Trophoblast cell (in vitro differentiated cells and primary cell): ENCODE measurements at regions not wholly inside any gene's neighbourhood (a gene's known extent, or its start where the extent isn't known, plus 50 kb on each side); places are given as distances from the start of the nearest gene placed in this dataset.

Experiments used
- DNase-seq, 2 donors: peaks; one replicate each; pipeline ENCODE4 v3.0.0-alpha.2; 2016
- H2AFZ ChIP-seq: 2 replicates; pipeline ENCODE4 v1.6.1; 2013; ENCODE audit warnings: low read length, moderate library complexity, mild to moderate bottlenecking; ENCODE audit not compliant: insufficient read depth, poor library complexity
- H2AK5ac ChIP-seq: 2 replicates; pipeline ENCODE4 v1.6.1; 2013; ENCODE audit warnings: mild to moderate bottlenecking, low read length
- H2BK120ac ChIP-seq: 2 replicates; pipeline ENCODE4 v1.6.1; 2013; ENCODE audit warnings: low read length, mild to moderate bottlenecking, moderate library complexity; ENCODE audit not compliant: insufficient read depth, poor library complexity
- H2BK12ac ChIP-seq: 2 replicates; pipeline ENCODE4 v1.6.1; 2013; ENCODE audit warnings: mild to moderate bottlenecking, low read length, moderate library complexity
- H2BK5ac ChIP-seq: 2 replicates; pipeline ENCODE4 v1.6.1; 2013; ENCODE audit warnings: low read length, low read depth, moderate library complexity, mild to moderate bottlenecking; ENCODE audit not compliant: poor library complexity
- H3K14ac ChIP-seq: 2 replicates; pipeline ENCODE4 v1.6.1; 2013; ENCODE audit warnings: mild to moderate bottlenecking, low read length
- H3K18ac ChIP-seq: 2 replicates; pipeline ENCODE4 v1.6.1; 2013; ENCODE audit warnings: mild to moderate bottlenecking, low read length
- H3K23ac ChIP-seq: 2 replicates; pipeline ENCODE4 v1.6.1; 2013; ENCODE audit warnings: low read length
- H3K27ac ChIP-seq: 2 replicates; pipeline ENCODE4 v1.5.1; 2013; ENCODE audit warnings: low read depth, mild to moderate bottlenecking, inconsistent platforms, low read length, moderate library complexity
- H3K27me3 ChIP-seq: 2 replicates; pipeline ENCODE4 v1.6.1; 2013; ENCODE audit warnings: inconsistent platforms, mild to moderate bottlenecking, low read length, moderate library complexity; ENCODE audit not compliant: insufficient read depth
- H3K36me3 ChIP-seq, 2 experiments: 1 replicate in 1 of 2; 2 replicates in 1 of 2; pipeline ENCODE4 v1.6.1; 2013; ENCODE audit warnings: low read length in 2 of 2, mild to moderate bottlenecking in 2 of 2, moderate library complexity in 1 of 2; ENCODE audit not compliant: insufficient read depth in 2 of 2, control insufficient read depth in 1 of 2
- H3K4ac ChIP-seq: 2 replicates; pipeline ENCODE4 v1.6.1; 2013; ENCODE audit warnings: low read depth, mild to moderate bottlenecking, low read length, moderate library complexity
- H3K4me1 ChIP-seq, 2 experiments: 1 replicate in 1 of 2; 2 replicates in 1 of 2; pipeline ENCODE4 v1.6.1; 2013; ENCODE audit warnings: low read length in 2 of 2, mild to moderate bottlenecking in 2 of 2, moderate library complexity in 1 of 2; ENCODE audit not compliant: insufficient read depth in 2 of 2, control insufficient read depth in 1 of 2
- H3K4me2 ChIP-seq: 2 replicates; pipeline ENCODE4 v1.6.1; 2013; ENCODE audit warnings: inconsistent platforms, mild to moderate bottlenecking, low read length, moderate library complexity
- H3K4me3 ChIP-seq: 2 replicates; pipeline ENCODE4 v1.5.1; 2013; ENCODE audit warnings: mild to moderate bottlenecking, low read depth, low read length, inconsistent platforms
- H3K79me1 ChIP-seq: one replicate; pipeline ENCODE4 v1.6.1; 2013; ENCODE audit warnings: low read length
- H3K79me2 ChIP-seq: 2 replicates; pipeline ENCODE4 v1.6.1; 2013; ENCODE audit warnings: low read length, mild to moderate bottlenecking; ENCODE audit not compliant: control insufficient read depth, insufficient read depth, poor library complexity
- H3K9ac ChIP-seq: 2 replicates; pipeline ENCODE4 v1.6.1; 2013; ENCODE audit warnings: mild to moderate bottlenecking, low read length
- H3K9me3 ChIP-seq: 2 replicates; pipeline ENCODE4 v1.6.1; 2013; ENCODE audit warnings: low read depth, mild to moderate bottlenecking, control low read depth, inconsistent platforms, low read length; ENCODE audit not compliant: insufficient read depth
- H4K12ac ChIP-seq: 2 replicates; pipeline ENCODE4 v1.6.1; 2013; ENCODE audit warnings: low read depth, mild to moderate bottlenecking, low read length, moderate library complexity
- H4K8ac ChIP-seq: 2 replicates; pipeline ENCODE4 v1.6.1; 2013; ENCODE audit warnings: low read depth, mild to moderate bottlenecking, low read length, moderate library complexity
- H4K91ac ChIP-seq: one replicate; pipeline ENCODE4 v1.6.1; 2013; ENCODE audit warnings: low read depth, mild to moderate bottlenecking, low read length, moderate library complexity
- WGBS: extraction: QIAGEN DNeasy Blood & Tissue Kit; methylation state at CpG from one replicate; pipeline ENCODE4 v1.1.7; 2013; ENCODE audit warnings: missing lambda C conversion rate; ENCODE audit not compliant: insufficient read length, insufficient coverage; ENCODE audit errors: extremely low coverage; 5-methylcytosine and 5-hydroxymethylcytosine counted together

DNA sequence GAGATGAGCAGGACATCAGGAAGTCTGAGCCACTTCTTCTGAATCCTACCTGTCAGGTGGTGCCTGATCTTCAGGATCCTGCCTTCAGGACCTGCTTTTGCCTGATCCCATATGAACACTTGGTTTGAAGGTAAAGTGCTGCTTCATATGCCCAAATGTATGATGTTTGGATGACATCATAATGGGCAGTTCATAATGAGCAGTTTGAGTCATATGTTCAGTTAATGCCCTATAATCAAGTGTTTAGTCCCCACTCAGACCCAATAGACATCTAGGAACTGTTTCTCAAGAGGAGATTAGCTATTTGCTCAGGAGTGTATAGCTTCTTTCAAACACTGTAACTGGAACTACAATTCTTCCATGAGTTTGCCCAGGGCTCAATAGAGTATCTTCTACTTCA is 58.8 kb downstream of the POLR1D start:
- Histone ChIP-seq H3K9me3 (no peaks in the 10 kb centered on the region), H4K91ac (no peak overlapping the region), H3K27me3 (no peaks in the 10 kb centered on the region), H3K14ac (no peak overlapping the region), H4K12ac (no peak overlapping the region), H2BK12ac (no peak overlapping the region), H3K4ac (no peak overlapping the region), H4K8ac (no peak overlapping the region), H2BK5ac (no peak overlapping the region), H2BK120ac (no peak overlapping the region), H3K4me1 (no peaks in the 10 kb centered on the region), H3K36me3 (no peaks in the 10 kb centered on the region), H3K27ac (no peak overlapping the region), H2AK5ac (no peak overlapping the region), H2AFZ (no peak overlapping the region), H3K4me3 (no peak overlapping the region), H3K23ac (no peak overlapping the region), H3K4me2 (no peak overlapping the region), H3K9ac (no peak overlapping the region), H3K79me2 (no peaks in the 10 kb centered on the region), H3K18ac (no peak overlapping the region), H3K79me1 (no peaks in the 10 kb centered on the region)
- no peak for DNase-seq

GRCh38 chr13:27691207-27691606 is 69.5 kb downstream of the POLR1D start:
- WGBS = no CpG with 5 or more reads among the region's 3 CpGs
- H3K23ac ChIP-seq = no peak overlapping the region
- no peak for DNase-seq
- H2BK12ac ChIP-seq = no peak overlapping the region
- no peak overlapping the region for H2AFZ ChIP-seq
- H3K36me3 ChIP-seq = no peaks in the 10 kb centered on the region
- no peak overlapping the region for H3K9ac ChIP-seq
- no peak overlapping the region for H3K4me2 ChIP-seq
- no peaks in the 10 kb centered on the region for H3K4me1 ChIP-seq
- no peak overlapping the region for H2BK5ac ChIP-seq
- no peak overlapping the region for H2BK120ac ChIP-seq
- no peak overlapping the region for H3K14ac ChIP-seq
- no peaks in the 10 kb centered on the region for H3K27me3 ChIP-seq
- no peak overlapping the region for H4K91ac ChIP-seq
- no peaks in the 10 kb centered on the region for H3K79me1 ChIP-seq
- H3K27ac ChIP-seq = no peak overlapping the region
- no peaks in the 10 kb centered on the region for H3K9me3 ChIP-seq
- H3K4me3 ChIP-seq = no peak overlapping the region
- H4K8ac ChIP-seq = no peak overlapping the region
- H3K4ac ChIP-seq = no peak overlapping the region
- H3K79me2 ChIP-seq = no peaks in the 10 kb centered on the region
- no peak overlapping the region for H4K12ac ChIP-seq
- no peak overlapping the region for H3K18ac ChIP-seq
- no peak overlapping the region for H2AK5ac ChIP-seq

DNA sequence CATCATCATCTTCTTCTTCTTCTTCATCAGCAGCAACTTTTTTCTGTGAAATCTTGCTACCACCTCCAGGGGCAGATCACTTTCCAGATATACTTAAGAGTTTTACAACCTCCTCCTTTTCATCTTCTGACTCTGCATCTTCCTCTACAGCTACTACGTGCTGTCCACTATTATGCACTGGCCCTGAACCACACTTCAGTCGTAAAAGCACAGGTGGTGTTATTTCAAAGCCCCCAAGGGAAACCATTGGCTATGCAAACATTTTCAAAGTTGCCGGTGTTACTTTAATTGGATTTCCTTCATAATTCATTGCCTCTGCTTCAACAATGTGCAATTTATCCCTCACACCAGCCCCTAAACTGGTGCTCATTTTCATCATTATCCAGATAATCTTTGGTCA is 75.0 kb downstream of the POLR1D start:
- H3K23ac ChIP-seq = no peak overlapping the region
- H3K4ac ChIP-seq = no peak overlapping the region
- no peaks in the 10 kb centered on the region for H3K79me2 ChIP-seq
- no peaks in the 10 kb centered on the region for H3K9me3 ChIP-seq
- H2AK5ac ChIP-seq = no peak overlapping the region
- H3K79me1 ChIP-seq = no peaks in the 10 kb centered on the region
- H3K9ac ChIP-seq = no peak overlapping the region
- H3K27me3 ChIP-seq = no peaks in the 10 kb centered on the region
- no peak overlapping the region for H3K18ac ChIP-seq
- H3K14ac ChIP-seq = no peak overlapping the region
- H3K4me3 ChIP-seq = no peak overlapping the region
- H3K4me2 ChIP-seq = no peak overlapping the region
- no peak overlapping the region for H4K8ac ChIP-seq
- DNase-seq = no peak
- H3K36me3 ChIP-seq = no peaks in the 10 kb centered on the region
- H2BK120ac ChIP-seq = no peak overlapping the region
- no peak overlapping the region for H2BK5ac ChIP-seq
- H4K12ac ChIP-seq = no peak overlapping the region
- no CpG with 5 or more reads among the region's 3 CpGs for WGBS
- H2AFZ ChIP-seq = no peak overlapping the region
- no peak overlapping the region for H3K27ac ChIP-seq
- H4K91ac ChIP-seq = no peak overlapping the region
- no peaks in the 10 kb centered on the region for H3K4me1 ChIP-seq
- H2BK12ac ChIP-seq = no peak overlapping the region

- Histone ChIP-seq H3K79me2 (no peaks in the 10 kb centered on the region), H4K12ac (no peak overlapping the region), H3K79me1 (no peaks in the 10 kb centered on the region), H3K9me3 (no peaks in the 10 kb centered on the region), H4K91ac (no peak overlapping the region), H3K4me1 (no peaks in the 10 kb centered on the region), H3K27ac (no peak overlapping the region), H2BK120ac (no peak overlapping the region), H3K4ac (no peak overlapping the region), H4K8ac (no peak overlapping the region), H2AK5ac (no peak overlapping the region), H3K36me3 (no peaks in the 10 kb centered on the region), H2BK5ac (no peak overlapping the region), H3K14ac (no peak overlapping the region), H2AFZ (no peak overlapping the region), H3K4me3 (no peak overlapping the region), H3K18ac (no peak overlapping the region), H3K4me2 (no peak overlapping the region), H2BK12ac (no peak overlapping the region), H3K9ac (no peak overlapping the region), H3K27me3 (no peaks in the 10 kb centered on the region), H3K23ac (no peak overlapping the region)
- DNase-seq = no peak
- no CpG with 5 or more reads among the region's 4 CpGs for WGBS
These were observed 78.3 kb downstream of the POLR1D start for GRCh38 chr13:27699952-27700351.
